ENCODE measurements at regions not wholly inside any gene's neighbourhood (a gene's known extent, or its start where the extent isn't known, plus 50 kb on each side); places are given as distances from the start of the nearest gene placed in this dataset.

DNA sequence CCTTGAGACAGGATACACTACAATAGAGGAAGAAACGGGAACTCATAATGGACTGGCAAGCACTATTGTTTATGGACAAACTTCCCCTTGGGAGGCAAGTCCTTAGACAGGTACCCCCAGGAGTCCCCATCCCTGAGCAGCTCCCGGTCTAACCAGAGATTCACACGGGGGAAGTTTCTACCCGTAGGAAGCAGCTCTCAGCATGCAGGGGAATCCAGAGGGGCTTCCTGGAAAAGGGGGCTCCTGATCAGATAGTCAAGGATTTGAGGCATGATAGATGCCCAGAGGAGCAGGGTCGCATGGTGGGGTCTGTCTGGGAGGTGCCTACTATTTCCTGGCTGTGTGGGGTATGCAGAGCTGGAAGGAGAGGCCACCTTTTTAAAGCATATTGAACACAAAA, 282.4 kb upstream of the RTL1 start:
- TF ChIP-seq, protein P1, sequence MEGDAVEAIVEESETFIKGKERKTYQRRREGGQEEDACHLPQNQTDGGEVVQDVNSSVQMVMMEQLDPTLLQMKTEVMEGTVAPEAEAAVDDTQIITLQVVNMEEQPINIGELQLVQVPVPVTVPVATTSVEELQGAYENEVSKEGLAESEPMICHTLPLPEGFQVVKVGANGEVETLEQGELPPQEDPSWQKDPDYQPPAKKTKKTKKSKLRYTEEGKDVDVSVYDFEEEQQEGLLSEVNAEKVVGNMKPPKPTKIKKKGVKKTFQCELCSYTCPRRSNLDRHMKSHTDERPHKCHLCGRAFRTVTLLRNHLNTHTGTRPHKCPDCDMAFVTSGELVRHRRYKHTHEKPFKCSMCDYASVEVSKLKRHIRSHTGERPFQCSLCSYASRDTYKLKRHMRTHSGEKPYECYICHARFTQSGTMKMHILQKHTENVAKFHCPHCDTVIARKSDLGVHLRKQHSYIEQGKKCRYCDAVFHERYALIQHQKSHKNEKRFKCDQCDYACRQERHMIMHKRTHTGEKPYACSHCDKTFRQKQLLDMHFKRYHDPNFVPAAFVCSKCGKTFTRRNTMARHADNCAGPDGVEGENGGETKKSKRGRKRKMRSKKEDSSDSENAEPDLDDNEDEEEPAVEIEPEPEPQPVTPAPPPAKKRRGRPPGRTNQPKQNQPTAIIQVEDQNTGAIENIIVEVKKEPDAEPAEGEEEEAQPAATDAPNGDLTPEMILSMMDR (conservative IDR thresholded peaks at IDR 0.05; ENCODE audit: low read depth, low read length): no peak
- no peak for TF ChIP-seq EZH2 (IDR thresholded peaks at IDR 0.05; ENCODE audit: borderline replicate concordance, low read depth, low read length, poor library complexity, severe bottlenecking)

Data from A673 (cell line).